ENCODE measurements at regions not wholly inside any gene's neighbourhood (a gene's known extent, or its start where the extent isn't known, plus 50 kb on each side); places are given as distances from the start of the nearest gene placed in this dataset.

DNA sequence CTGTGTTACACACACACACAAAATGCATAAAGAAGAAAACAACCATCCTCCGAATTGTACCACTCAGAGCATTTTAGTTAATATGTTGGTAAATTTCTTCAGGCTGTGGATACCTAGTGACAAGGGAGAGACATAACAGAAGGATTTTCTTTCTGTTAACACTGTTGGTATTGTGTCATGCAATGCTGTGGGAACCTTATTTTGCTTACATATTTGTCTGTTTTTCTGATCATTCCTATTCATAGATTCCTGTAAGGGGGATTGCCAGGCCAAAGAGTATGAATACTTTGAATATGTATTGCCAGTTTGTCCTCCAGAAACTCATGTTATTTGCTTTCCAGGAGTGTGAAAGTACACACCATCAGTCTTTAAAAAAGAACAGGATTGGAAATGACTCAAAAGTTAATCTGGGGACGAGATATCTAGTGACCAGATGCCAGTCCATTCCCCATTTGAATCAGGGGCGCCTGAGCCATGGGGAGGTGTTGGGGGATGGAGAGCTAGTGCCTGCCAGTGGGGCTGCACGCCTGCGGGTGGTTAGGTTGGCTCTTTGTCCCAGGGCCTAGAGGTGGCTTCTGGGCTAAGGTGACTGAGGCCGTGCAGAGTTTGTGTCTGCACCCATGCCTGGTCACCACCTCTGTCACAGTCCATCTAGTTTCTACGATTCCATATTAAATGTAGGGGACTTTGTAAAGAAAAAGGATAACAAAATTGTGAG, 142.0 kb downstream of the PTPN20 start:
- DNase-seq: no peak

DNA sequence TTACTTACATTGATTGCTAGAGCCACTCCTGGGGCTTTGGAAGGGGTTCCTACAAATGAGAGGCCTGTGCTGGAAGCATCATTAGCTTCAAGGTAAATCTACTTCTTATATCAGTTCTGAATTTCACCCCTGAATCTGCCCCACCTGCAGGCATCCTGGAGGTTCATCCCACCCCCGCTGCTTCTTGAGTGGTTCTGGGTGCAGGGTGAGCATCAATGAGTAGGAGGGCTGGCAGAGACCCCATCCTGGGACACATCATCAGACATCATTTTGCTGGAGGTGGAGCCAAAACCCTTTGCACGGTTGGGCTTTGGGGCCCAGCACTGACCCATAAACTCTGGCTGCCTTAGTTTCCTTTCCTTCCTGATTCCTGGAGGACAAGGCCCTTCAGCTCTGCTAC, 143.7 kb downstream of the PTPN20 start:
- DNase-seq: no peak

DNA sequence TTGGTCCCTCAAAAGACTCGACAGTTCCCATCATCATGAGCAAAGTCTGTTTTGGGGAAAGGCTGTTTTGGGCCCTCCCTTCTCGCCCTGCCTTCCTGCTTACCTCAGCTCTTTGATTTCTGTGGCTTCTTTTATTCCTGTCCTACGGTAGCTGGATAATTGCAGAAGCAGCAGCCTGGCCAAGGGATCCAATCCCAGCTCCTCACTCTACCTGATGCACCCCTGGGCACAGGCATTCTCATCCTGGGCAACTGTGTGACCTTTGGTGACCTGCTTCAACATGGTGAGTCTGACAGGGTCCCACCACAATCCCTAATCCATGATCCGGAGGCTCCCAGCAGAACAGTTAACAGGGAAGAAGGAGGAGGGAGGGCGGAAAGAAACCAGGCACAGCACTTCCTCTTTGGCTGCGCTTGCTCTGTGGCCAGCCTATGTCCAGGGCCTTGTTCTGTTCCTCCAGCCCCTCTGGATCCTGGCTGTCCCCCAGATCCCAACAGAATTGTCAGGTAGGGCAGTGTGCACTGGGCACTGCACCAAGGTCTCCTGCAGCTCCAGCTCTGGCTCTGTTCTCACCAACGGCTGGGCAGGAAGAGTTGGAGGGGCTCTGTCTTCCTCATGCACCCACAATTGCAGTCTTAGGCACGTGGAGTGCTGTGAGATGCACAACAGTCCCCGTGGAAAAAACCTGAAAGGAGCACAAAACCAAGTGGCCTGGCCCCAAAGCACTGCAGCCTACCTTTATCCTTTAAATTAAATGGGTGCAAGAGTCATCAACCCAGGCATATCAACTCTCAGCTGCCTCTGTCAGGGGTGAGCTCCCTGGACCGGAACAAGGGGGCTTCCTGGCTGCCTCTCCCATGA, 144.4 kb downstream of the PTPN20 start:
- no peak for DNase-seq

DNA sequence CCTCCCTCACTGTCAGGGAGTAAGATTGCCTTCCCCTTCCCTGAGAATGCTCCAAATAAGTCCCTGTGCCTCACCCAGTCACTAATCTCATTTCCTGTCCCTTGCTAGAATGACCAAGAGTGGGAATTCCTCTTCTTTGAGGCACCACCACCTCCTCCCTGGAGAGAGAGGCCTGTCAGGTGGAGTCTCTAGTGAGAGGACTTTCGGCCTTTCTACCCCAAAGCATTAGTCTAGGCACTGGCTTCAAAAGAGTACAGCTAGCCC, 145.0 kb downstream of the PTPN20 start:
- DNase-seq: no peak

DNA sequence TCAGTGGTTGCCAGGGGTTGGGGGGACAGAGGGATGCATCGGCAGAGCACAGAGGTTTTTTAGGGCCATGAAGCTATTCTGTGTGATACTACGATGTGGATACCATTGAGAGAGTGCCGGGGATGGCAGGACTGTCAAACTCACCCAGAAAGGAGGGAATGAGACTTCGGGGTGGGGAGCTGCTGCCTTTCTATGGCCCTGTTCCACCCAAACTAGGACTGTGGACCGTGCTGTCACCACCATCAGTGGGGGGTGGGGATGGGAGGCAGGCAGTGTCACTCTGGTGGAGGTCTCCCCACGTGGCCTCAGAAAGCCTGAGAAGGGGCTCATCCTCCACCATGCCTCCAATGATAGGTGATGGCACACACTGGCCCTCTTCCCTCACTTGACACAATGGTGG, 146.2 kb downstream of the PTPN20 start:
- no peak for DNase-seq

DNA sequence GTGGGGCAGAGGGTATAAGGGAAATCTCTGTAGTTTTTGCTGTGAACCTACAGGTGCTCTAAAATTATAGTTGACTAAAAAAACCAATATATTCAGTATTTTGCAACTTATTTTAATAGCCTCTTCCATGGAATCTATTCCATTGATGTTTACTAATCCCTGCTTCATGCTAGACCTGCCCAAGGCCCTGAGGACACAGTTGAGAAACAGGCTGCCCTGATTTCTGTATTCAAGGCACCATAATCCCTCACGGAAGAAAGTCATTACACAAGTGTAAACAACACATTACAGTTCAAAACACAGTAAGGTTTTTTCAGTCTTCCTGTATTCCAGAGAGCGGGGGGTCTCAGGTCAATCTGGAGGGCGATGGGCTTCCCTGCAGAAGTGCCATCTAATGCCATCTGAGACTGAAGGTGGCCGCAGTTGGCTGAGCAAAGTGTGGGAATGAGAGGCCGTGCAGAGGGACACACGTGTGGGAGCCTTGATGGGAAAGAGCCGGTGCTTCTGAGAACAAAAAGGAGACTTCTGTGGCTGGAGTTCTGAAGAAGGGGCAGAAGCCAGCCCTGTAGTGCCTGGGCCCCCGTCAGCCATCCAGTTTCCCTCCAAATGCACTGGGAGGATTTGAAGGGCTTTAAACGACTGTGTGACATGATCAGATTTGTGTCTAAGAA, 146.9 kb downstream of the PTPN20 start:
- DNase-seq: no peak

DNA sequence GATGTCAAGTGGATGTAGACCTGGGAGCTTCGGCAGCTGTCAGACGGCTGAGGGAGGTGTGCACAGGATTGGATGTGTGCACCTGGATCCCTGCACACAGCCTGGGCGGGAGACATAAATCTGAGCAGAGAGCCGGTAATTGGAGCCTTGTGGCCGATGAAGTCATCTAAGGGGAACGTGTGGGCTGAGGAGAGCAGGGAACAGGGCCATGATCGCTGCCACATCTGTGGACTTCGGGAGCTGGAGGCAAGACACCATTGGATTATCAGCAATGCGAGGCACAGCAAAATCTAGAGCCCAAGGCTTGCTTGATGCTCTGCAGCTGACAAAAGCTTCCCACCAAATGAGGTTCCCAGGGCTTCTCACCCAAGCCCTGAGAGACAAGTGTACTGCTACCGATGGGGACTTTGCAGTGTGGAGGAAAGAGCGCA, 147.7 kb downstream of the PTPN20 start:
- DNase-seq: no peak

DNA sequence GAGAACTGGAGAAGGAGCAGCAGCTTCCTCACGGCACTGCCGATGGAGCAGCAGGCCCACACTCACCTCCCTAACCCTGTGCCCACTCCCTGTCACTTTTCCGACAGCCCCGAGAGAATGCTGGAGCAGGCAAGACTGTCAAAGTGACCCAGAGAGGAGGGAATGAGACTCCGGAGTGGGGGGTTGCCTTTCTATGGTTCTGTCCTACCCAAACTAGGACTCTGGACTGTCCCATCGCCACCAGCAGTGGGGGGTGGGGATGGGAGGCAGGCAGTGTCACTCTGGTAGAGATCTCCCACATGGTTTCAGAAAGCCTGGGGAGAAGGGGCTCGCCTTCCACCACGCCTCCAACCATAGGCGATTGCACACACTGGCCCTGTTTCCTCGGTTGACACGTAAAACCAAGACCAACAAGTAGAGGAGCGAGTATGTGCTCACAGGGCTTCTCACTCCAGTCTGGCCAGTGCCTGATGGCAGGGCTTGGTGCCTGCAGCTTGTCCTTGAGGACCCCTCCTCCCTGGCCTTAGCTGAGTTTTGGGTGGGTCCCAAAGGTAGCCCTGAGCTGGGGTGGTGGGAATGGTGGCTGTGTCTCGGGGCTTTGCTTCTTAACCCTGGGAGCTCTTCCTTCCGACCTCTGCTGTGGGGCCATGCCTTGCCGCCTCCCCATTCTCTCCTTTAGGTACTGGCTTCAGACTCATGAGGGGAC, 148.5 kb downstream of the PTPN20 start:
- no peak for DNase-seq

DNA sequence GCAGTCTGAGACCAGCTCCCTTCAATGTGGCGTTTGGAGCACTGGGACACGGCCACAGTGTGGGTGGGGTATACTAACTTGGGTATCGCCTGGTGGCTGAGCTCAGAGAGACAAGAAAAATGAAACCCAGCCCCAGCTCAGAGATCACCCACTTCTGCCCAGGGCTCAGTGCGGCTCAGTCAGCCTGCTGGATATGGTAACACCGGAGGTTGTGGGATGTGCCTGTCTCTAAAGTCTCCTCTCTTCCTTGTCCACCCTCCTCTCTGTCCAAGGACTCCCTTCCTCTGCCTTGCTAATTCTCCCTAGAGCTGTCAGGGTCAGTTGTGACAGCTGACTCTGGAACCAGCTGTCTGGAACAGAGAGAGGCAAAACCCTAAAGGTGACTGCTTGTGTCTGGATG, 149.1 kb downstream of the PTPN20 start:
- no peak for DNase-seq

DNA sequence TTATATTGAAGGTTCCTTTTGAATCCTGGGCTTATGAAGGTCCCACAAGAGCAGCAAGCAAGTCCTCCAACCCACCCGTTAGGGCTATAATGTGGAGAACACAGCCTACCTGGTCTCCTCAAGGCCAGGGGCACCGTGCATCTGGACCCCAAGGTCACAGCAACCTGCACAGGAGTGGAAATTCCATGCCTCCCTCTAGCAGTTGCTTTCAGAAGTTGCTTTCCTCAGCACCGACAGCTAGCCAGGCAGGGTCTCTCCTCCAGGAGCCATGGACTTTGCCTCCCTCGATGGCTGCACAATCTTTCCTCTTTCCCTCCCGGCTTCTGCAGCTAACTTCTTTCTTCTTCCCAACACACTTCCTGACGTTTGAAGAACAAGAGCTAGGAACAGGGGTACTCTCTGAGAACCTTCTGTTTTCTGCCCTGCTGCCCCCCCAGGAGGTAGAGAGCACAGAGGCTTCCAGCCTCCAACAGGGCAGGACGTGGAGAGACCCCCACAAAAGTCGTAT, 149.8 kb downstream of the PTPN20 start:
- no peak for DNase-seq

DNA sequence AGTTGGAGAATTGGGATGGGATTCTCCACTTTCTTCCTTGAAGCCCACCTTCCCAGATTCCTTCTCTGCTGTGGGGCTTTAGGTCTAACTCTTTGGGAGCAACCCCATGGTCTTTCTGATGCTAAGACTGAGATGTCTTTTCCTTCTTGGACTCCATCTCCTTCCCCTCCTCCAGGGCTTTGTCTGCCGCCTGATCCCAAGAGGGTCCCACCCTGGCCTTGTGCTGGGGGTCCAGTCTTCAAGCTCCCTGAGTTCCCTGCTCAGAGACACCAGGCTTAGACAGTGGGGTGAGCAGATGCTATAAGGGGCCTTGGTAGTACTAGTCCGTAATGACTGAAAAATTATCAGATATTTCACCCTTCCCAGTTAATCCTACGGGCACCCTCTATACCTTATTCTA, 150.5 kb downstream of the PTPN20 start:
- no peak for DNase-seq

DNA sequence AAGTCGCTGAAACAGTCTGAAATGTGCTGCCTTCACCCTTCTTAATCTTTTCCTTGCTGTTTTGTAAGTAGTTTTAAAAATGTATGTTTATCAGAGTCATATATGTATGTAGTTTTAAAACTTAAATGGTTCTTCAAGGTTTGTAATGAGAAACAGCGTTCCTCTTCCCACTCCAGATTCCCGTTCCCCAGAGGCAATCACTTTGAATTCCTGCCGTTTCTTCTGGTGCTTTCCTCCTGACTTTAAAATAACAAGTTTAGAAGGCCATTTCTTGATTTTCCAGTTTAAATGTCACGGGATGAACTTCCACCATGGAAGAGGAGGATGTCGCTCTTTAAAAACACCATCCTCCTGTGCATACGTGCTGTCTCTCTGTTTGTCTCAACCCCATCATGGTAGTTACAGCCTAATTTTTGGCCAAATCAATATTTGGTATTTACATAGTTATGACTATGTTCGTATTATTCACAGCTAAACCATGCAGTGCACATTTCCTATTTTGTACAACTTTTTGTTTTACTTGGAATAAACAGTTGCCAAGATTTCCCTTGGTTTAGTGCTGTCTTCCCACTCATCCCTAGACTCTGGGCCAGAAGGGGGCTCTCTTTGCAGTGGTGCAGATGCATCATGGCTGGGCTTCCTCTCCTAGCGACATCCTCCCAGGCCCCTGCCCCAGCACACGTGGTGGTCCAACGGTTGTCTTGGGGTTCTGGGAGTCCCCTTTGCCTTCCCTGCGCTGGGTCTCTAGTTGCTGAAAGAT, 151.4 kb downstream of the PTPN20 start:
- no peak for DNase-seq

DNA sequence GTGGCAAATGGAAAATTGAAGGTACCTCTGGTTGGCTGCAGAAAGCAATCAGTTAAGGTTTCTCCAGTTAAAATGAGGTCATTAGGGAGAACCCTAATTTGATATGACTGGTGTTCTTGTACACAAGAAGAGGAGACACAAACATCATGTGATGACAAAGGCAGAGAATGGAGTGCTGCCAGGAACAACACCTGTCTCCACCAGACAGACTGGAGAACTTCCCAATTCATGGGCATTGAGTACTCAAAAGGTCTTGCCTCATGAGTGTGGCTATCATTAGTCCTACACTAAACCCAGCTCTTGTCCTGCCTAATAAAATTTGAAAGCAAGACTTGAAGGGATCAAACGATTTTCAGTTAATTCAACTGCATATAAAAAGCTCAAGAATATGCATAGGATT, 152.6 kb downstream of the PTPN20 start:
- no peak for DNase-seq

DNA sequence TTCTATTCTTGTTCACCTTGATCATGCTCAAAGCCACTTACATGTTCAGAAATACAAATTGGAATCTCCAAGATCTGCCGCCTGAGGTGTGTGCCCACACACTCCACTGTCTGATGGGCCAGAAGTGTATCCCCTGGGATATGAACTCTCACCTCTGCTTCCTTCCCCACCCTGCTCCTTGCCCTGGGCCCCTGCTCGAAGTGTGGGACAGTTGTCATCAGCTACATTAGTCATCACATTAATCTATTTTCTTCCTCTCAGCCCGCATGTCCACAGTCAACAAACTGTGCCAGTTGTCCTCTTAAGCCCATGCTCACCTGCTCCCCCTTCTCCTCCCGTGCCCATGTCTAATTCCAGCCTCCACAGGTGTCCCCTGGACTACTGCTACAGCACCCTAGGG, 154.7 kb downstream of the PTPN20 start:
- DNase-seq: no peak

DNA sequence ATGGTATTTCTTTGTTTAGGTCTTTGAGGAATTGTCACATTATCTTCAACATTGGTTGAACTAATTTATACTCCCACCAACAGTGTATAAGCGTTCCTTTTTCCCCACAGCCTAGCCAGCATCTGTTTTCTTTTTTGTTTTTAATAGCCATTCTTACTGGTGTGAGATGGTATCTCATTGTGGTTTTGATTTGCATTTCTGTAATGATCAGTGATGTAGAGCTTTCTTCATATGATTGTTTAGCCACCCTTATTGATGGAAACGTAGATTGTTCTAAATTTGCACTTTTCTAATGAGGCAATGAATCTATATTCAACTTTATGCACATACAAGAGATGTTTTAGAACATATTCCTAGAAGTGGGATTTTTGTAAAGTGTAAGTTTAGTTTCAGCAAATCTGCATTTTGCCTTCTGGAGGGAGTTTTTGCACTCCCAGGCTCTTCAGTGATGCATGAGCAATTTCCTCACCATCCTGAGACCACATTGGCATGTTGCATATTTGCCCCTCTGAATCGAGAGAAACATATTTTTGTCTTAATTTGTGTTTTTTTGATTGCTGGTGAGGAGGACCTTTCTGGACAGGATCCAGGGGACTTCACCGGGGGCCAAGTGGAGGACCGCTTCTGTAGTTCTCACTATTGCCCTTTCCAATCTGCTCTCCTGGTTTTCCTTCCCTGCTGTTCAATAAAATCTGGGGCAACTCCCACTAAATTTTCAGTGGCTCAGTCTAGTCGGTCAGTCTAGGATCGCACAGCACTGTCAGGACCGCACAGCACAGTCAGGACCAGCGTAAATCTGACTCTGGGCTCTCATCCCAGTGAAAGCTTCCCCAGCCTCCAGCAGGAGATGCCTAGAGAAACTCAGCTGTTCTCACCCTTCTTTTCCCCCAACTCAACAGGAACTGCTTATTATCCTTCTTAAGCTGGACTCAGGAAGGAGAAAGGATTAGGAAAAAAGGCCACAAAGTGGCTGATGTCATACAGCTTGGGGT, 157.0 kb downstream of the PTPN20 start:
- DNase-seq: no peak

DNA sequence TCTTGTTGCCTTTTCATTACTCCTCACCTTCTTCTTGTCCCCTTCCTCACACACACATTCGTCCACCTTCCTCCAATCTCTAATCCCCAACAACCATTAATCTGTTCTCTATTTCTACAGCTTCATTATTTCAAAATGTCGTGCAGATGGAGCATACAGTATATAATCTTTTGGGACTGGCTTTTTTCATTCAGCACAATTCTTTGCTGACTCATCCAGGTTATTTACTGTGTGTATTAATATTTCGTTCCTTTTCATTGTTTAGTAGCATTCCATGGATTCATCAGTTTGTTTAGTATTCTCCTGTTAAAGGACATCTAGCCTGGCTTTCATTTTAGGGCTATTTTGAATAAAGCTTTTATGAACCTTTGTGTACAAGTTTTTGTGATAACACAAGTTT, 159.3 kb downstream of the PTPN20 start:
- DNase-seq: no peak

DNA sequence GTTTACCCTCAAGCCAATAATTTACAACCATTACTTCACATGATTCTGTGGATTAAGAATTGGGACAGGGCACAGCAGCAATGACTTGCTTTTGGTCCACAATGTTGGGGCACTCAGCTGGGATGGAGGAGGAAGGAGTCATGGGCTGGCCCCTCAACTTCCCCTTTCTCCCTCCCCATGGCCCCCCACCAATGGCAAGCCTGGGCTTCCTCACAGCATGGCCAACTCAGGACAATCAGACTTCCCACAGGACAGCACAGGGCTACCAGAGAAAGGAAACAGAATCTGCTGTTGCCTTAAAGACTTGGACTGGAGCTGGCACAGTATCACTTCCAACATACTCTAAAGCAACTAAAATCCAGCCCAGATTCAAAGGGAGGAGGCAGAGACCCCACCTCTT, 160.7 kb downstream of the PTPN20 start:
- DNase-seq: no peak

DNA sequence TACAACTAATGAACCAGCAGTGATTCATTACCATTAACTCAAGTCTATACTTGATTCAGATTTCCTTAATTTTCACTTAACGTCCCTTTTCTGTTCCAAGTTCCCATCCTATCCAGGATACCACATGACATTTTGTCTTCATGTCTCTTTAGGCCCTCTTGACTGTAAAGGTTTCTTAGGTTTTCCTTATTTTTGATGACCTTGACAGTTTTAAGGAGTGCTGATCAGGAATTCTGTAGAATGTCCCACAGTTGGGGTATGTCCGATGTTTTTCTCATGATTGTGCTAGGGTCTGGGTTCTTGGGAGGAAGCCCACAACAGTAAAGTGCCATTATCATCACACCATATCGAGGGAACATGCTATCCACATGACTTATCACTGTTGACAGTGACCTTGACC, 162.7 kb downstream of the PTPN20 start:
- no peak for DNase-seq

DNA sequence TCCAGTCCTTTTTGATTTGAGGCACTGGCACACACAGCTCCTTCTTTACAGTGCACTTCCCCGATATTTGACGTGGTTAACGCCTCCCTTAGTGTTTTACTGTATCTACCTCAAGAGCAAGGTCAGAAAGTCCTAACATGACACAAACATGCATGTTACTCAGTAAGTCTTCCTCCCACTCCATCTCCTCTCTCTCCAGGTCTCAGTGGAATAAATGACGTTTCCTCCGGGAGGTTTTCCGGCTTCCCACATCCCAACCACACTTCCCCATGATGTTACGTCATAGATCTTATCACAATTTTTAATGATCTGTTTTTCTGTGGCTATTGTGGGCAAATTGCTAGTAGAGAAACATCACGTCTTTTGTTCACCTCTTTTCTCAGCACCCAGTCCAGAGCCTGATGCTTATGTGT, 165.7 kb downstream of the PTPN20 start:
- no peak for DNase-seq

DNA sequence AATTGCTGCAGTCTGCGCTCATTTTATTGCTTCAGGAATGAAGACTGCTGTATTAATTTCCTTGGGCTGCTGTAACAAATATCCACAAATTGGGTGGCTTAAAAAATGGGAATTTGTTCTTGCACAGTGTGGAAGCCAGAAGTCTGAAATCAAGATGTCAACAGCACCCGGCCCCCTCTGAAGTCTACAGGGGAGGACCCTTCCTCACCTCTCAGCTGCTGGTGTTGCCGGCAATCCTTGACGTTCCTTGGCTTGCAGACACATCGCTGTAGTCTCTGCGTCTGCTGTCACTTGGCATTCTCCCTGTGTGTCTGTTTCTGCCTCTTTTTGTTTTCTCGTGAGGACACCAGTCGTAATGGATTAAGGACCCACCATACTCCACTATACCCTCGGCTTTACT, 166.2 kb downstream of the PTPN20 start:
- no peak for DNase-seq

DNA sequence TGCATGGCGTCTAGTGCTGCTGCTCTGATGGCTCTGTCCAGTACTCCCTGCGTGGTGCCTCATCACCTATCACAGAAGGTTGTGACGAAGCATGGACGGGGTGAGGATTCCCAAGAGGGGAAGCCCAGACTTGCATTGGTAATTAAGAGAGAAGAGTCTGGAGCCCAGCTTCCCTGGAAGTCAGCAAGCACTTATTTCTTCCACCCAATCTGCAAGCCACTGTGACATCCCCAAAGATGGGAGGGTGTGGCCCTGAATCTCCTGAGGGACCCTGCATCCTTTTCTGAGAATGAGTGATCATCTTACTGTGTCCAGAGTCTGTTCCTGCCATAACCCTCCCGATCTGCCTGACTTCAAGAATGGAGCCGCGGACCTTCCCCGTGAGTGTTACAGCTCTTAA, 166.7 kb downstream of the PTPN20 start:
- DNase-seq: no peak
